ENCODE measurements at regions not wholly inside any gene's neighbourhood (a gene's known extent, or its start where the extent isn't known, plus 50 kb on each side); places are given as distances from the start of the nearest gene placed in this dataset.

GRCh38 chr4:18582841-18583240 lies 561.3 kb upstream of the LCORL start:
- ChIA-PET CTCF (no interaction called here), POLR2A (no interaction called here)
- BruUV-seq (replicated peaks), result no TSS peak
- Histone ChIP-seq H3K27ac (ENCODE audit: low read length) (no peak overlapping the region), H3K4me1 (ENCODE audit: control insufficient read depth, insufficient read depth, low read length) (no peaks in the 10 kb centered on the region), H3K4me3 (ENCODE audit: low read depth in 2 of 2, low read length in 2 of 2) (no peak overlapping the region), H3K9me3 (ENCODE audit: control insufficient read depth, insufficient read depth, low read depth, low read length) (no peaks in the 10 kb centered on the region), H3K27me3 (ENCODE audit: control insufficient read depth, insufficient read depth, low read length) (no peaks in the 10 kb centered on the region), H3K36me3 (ENCODE audit: control insufficient read depth, insufficient read depth, low read length) (no peaks in the 10 kb centered on the region)
- TF ChIP-seq SIN3A (IDR thresholded peaks at IDR 0.05; ENCODE audit: borderline replicate concordance, insufficient read depth, low read depth, low read length), result no peak
- no peak for TF ChIP-seq POLR2AphosphoS5 (IDR thresholded peaks at IDR 0.05; ENCODE audit: low read depth, low read length)
- no peak for TF ChIP-seq CTCF (IDR thresholded peaks at IDR 0.05)
- no peak for TF ChIP-seq REST (IDR thresholded peaks at IDR 0.05; ENCODE audit: insufficient read depth in 1 of 2, low read depth in 2 of 2, low read length in 1 of 2)
- no peak for TF ChIP-seq TCF7L2 (IDR thresholded peaks at IDR 0.05; ENCODE audit: low read depth, low read length)
- DNase-seq (ENCODE audit: low read depth, low spot score) (no peak), ATAC-seq (no peak)
- intact Hi-C loops (cut with micrococcal nuclease; ENCODE audit: unreplicated experiment) (no loop called here), in situ Hi-C loops (cut with HindIII; ENCODE audit: low pct_unique_long_range_greater_than_20kb, low sequenced_read_pairs) (no loop called here)

GRCh38 chr4:18578307-18578706 lies 556.8 kb upstream of the LCORL start:
- no peak for TF ChIP-seq REST (IDR thresholded peaks at IDR 0.05; ENCODE audit: insufficient read depth in 1 of 2, low read depth in 2 of 2, low read length in 1 of 2)
- no peak for TF ChIP-seq CTCF (IDR thresholded peaks at IDR 0.05)
- TF ChIP-seq SIN3A (IDR thresholded peaks at IDR 0.05; ENCODE audit: borderline replicate concordance, insufficient read depth, low read depth, low read length), result no peak
- no peak for TF ChIP-seq POLR2AphosphoS5 (IDR thresholded peaks at IDR 0.05; ENCODE audit: low read depth, low read length)
- no peak for TF ChIP-seq TCF7L2 (IDR thresholded peaks at IDR 0.05; ENCODE audit: low read depth, low read length)
- Histone ChIP-seq H3K9me3 (ENCODE audit: control insufficient read depth, insufficient read depth, low read depth, low read length) (no peaks in the 10 kb centered on the region), H3K27me3 (ENCODE audit: control insufficient read depth, insufficient read depth, low read length) (no peaks in the 10 kb centered on the region), H3K4me1 (ENCODE audit: control insufficient read depth, insufficient read depth, low read length) (no peaks in the 10 kb centered on the region), H3K27ac (ENCODE audit: low read length) (no peak overlapping the region), H3K36me3 (ENCODE audit: control insufficient read depth, insufficient read depth, low read length) (no peaks in the 10 kb centered on the region), H3K4me3 (ENCODE audit: low read depth in 2 of 2, low read length in 2 of 2) (no peak overlapping the region)
- ChIA-PET CTCF (no interaction called here), POLR2A (no interaction called here)
- intact Hi-C loops (cut with micrococcal nuclease; ENCODE audit: unreplicated experiment), result no loop called here
- DNase-seq (ENCODE audit: low read depth, low spot score), result no peak
- no peak for ATAC-seq
- BruUV-seq (replicated peaks), result no TSS peak
- in situ Hi-C loops (cut with HindIII; ENCODE audit: low pct_unique_long_range_greater_than_20kb, low sequenced_read_pairs), result no loop called here

Data from Panc1 (cell line).